HepG2 (cell line): ENCODE measurements at regions not wholly inside any gene's neighbourhood (a gene's known extent, or its start where the extent isn't known, plus 50 kb on each side); places are given as distances from the start of the nearest gene placed in this dataset.

Experiments used
- ATAC-seq: fragments of 200-7000 bp; cut with Tn5 transposase; 3 replicates; pipeline ENCODE4 v1.9.1; 2020; ENCODE audit warnings: mild to moderate bottlenecking, moderate library complexity
- BruUV-seq: library from RNA; stranded (reverse); fragments of 400-500 nt; replicated peaks from 2 replicates; lab custom pipeline; 2021; lab: Mats Ljungman, UMichigan
- CTCF ChIA-PET: fragments of 300-600 bp; formaldehyde crosslinking; extraction: SDS; loops from one replicate; lab custom pipeline; 2021; ENCODE audit warnings: low total read pairs, inconsistent platforms, low intra/inter-chr PET ratio; lab: Yijun Ruan, JAX
- POLR2A ChIA-PET: fragments of 350-600 bp; sonication (Branson Sonifier 250); formaldehyde crosslinking; loops from one replicate; lab custom pipeline; 2020; ENCODE audit warnings: antibody characterized with exemption, inconsistent platforms; lab: Yijun Ruan, JAX
- DNase-seq: peaks from one replicate; pipeline ENCODE4 v3.0.0-alpha.2; 2015; ENCODE audit warnings: low spot score
- FAIRE-seq: peaks from 3 replicates; lab custom pipeline; 2011; peaks lifted over from hg19 to GRCh38; lab: Jason Lieb, UNC
- H2AFZ ChIP-seq: one replicate; pipeline ENCODE4 v1.6.1; 2011; ENCODE audit warnings: low read length, inconsistent platforms
- H3K27ac ChIP-seq: fragments of 300-600 bp; 3 replicates; pipeline ENCODE4 v1.8.0; 2011; ENCODE audit warnings: mixed run types, mild to moderate bottlenecking, mixed read lengths, low read length, inconsistent platforms; ENCODE audit not compliant: insufficient read depth; ENCODE audit errors: extremely low read length
- H3K27me3 ChIP-seq, 2 experiments: fragments of 200-600 bp in 1 of 2; 2 replicates in 1 of 2; 3 replicates in 1 of 2; pipeline versions ENCODE4 v1.6.0 to v1.8.0; 2011; ENCODE audit warnings: low read length in 2 of 2, mild to moderate bottlenecking in 2 of 2, moderate library complexity in 2 of 2, inconsistent platforms in 1 of 2; ENCODE audit not compliant: insufficient read depth in 2 of 2, control insufficient read depth in 1 of 2
- H3K36me3 ChIP-seq, 2 experiments: fragments of 200-600 bp in 1 of 2; replicated peaks in 1 of 2; 2 replicates in 1 of 2; 3 replicates in 1 of 2; pipeline versions ENCODE4 v1.5.1 to v1.8.0; 2011; ENCODE audit warnings: low read length in 2 of 2, inconsistent platforms in 1 of 2; ENCODE audit not compliant: insufficient read depth in 2 of 2, control insufficient read depth in 1 of 2
- H3K4me1 ChIP-seq: 2 replicates; pipeline ENCODE4 v1.5.1; 2012; ENCODE audit warnings: low read length, inconsistent platforms; ENCODE audit not compliant: insufficient read depth
- H3K4me2 ChIP-seq: 2 replicates; pipeline ENCODE4 v1.6.0; 2011; ENCODE audit warnings: low read depth, low read length, inconsistent platforms
- H3K4me3 ChIP-seq, 3 experiments: fragments of 200-600 bp in 1 of 3; sonication (generic), shearing (Covaris generic) in 1 of 3; replicated peaks in 1 of 3; 2 replicates each; pipeline ENCODE4 v1.5.1; 2011 to 2016; ENCODE audit warnings: low read length in 3 of 3, inconsistent platforms in 2 of 3, low read depth in 2 of 3, mild to moderate bottlenecking in 2 of 3, control low read depth in 1 of 3, mixed read lengths in 1 of 3; ENCODE audit not compliant: insufficient read depth in 1 of 3
- H3K79me2 ChIP-seq: one replicate; pipeline ENCODE4 v1.6.1; 2011; ENCODE audit warnings: low read length, inconsistent platforms; ENCODE audit not compliant: insufficient read depth
- H3K9ac ChIP-seq: 2 replicates; pipeline ENCODE4 v1.6.0; 2011; ENCODE audit warnings: mild to moderate bottlenecking, low read depth, low read length, inconsistent platforms; ENCODE audit not compliant: insufficient read depth
- H3K9me3 ChIP-seq: 2 replicates; pipeline ENCODE4 v1.5.1; 2012; ENCODE audit warnings: mild to moderate bottlenecking, low read length
- H4K20me1 ChIP-seq: 2 replicates; pipeline ENCODE4 v1.6.0; 2011; ENCODE audit warnings: inconsistent platforms, mild to moderate bottlenecking, low read length, moderate library complexity; ENCODE audit not compliant: insufficient read depth
- CCDC6 ChIP-seq: sonication (generic); formaldehyde crosslinking; IDR thresholded peaks from 2 replicates; pipeline ENCODE4 v1.8.1; 2022; ENCODE audit warnings: mild to moderate bottlenecking, missing genetic modification reagents, moderate library complexity
- DRAP1 ChIP-seq: IDR thresholded peaks from 2 replicates; pipeline ENCODE4 v1.6.1; 2016; ENCODE audit warnings: missing genetic modification reagents, missing compliant biosample characterization
- HDAC6 ChIP-seq: fragments of 200-600 bp; sonication (generic); IDR thresholded peaks from 2 replicates; pipeline ENCODE4 v1.7.0; 2017; ENCODE audit warnings: mild to moderate bottlenecking, antibody characterized with exemption, low read length, low read depth
- PITX1 ChIP-seq: sonication (generic); formaldehyde crosslinking; IDR thresholded peaks from 2 replicates; pipeline ENCODE4 v1.5.1; 2020; ENCODE audit warnings: mild to moderate bottlenecking, missing genetic modification reagents
- SP5 ChIP-seq: IDR thresholded peaks from 2 replicates; pipeline ENCODE4 v1.6.1; 2016; ENCODE audit warnings: low read depth, borderline replicate concordance
- ZNF160 ChIP-seq: sonication (generic); formaldehyde crosslinking; IDR thresholded peaks from 2 replicates; pipeline ENCODE4 v1.8.0; 2022; ENCODE audit warnings: mild to moderate bottlenecking, inconsistent platforms, missing genetic modification reagents
- ZNF501 ChIP-seq: sonication (generic); formaldehyde crosslinking; IDR thresholded peaks from 2 replicates; pipeline ENCODE4 v1.5.1; 2020; ENCODE audit warnings: mild to moderate bottlenecking, moderate library complexity, missing genetic modification reagents
- ZNF616 ChIP-seq: sonication (generic); formaldehyde crosslinking; IDR thresholded peaks from 2 replicates; pipeline ENCODE4 v1.5.0; 2020; ENCODE audit warnings: low read depth, mild to moderate bottlenecking, missing genetic modification reagents
- ZSCAN29 ChIP-seq: sonication (generic); formaldehyde crosslinking; conservative IDR thresholded peaks from 2 replicates; pipeline ENCODE4 v1.4.0; 2020; ENCODE audit warnings: mild to moderate bottlenecking, missing genetic modification reagents
- WGBS: methylation state at CpG from one replicate; pipeline ENCODE4 v1.1.6; 2017; ENCODE audit warnings: low lambda C conversion rate; 5-methylcytosine and 5-hydroxymethylcytosine counted together
- in situ Hi-C: cut with HindIII; loops from 2 replicates; pipeline ENCODE4 v1.10.0; 2017; ENCODE audit warnings: low pct_unique_long_range_greater_than_20kb; ENCODE audit not compliant: extremely low pct_ligation_motif_present
- intact Hi-C: fragments of 100-400 bp; cut with micrococcal nuclease; formaldehyde crosslinking; loops from one replicate; pipeline ENCODE4 v1.10.0; 2022; ENCODE audit not compliant: unreplicated experiment
- TF ChIP-seq, protein P1 (sequence below): sonication (generic); formaldehyde crosslinking; IDR thresholded peaks from 2 replicates; pipeline ENCODE4 v1.4.0; 2020; ENCODE audit warnings: missing genetic modification reagents, borderline replicate concordance

DNA sequence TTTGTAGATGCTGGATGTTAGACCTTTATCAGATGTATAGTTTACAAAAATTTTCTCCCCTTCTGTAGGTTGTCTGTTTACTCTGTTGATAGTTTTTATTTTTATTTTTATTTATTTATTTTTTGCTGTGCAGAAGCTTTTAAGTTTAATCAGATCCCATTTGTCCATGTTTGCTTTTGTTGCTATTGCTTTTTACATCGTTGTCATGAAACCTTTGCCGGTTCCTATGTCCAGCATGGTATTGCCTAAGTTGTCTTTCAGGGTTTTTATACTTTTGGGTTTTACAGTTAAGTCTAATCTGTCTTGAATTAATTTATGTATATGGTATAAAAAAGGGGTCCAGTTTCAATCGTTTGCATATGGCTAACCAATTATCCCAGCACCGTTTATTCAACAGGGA lies 819.5 kb downstream of the KCNT2 start:
- in situ Hi-C loops, result no loop called here
- no TSS peak for BruUV-seq
- TF ChIP-seq ZNF501 (CRISPR knock-in tag) (no peak), ZNF616 (CRISPR knock-in tag) (no peak), SP5 (CRISPR knock-in tag) (no peak), PITX1 (CRISPR knock-in tag) (no peak), HDAC6 (no peak), ZNF160 (no peak), DRAP1 (CRISPR knock-in tag) (no peak), ZSCAN29 (CRISPR knock-in tag) (no peak), CCDC6 (no peak)
- TF ChIP-seq, protein P1, sequence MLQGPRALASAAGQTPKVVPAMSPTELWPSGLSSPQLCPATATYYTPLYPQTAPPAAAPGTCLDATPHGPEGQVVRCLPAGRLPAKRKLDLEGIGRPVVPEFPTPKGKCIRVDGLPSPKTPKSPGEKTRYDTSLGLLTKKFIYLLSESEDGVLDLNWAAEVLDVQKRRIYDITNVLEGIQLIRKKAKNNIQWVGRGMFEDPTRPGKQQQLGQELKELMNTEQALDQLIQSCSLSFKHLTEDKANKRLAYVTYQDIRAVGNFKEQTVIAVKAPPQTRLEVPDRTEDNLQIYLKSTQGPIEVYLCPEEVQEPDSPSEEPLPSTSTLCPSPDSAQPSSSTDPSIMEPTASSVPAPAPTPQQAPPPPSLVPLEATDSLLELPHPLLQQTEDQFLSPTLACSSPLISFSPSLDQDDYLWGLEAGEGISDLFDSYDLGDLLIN (CRISPR knock-in tag), result no peak
- no peak for FAIRE-seq
- H3K79me2 ChIP-seq, result no peaks in the 10 kb centered on the region
- intact Hi-C loops, result no loop called here
- no peak overlapping the region for H2AFZ ChIP-seq
- no peaks in the 10 kb centered on the region for H4K20me1 ChIP-seq
- no peak overlapping the region for H3K27ac ChIP-seq
- H3K9me3 ChIP-seq, result no peaks in the 10 kb centered on the region; the same call in 1 of the 2 replicates
- H3K4me2 ChIP-seq, result no peak overlapping the region
- no peaks in the 10 kb centered on the region for H3K4me1 ChIP-seq
- ChIA-PET CTCF (no interaction called here), POLR2A (no interaction called here)
- under 1% methylated on average over 4 of the region's 4 CpGs for WGBS
- ATAC-seq, result no peak
- no peak overlapping the region for H3K4me3 ChIP-seq
- no peaks in the 10 kb centered on the region for H3K36me3 ChIP-seq
- no peak for DNase-seq
- no peak overlapping the region for H3K9ac ChIP-seq
- H3K27me3 ChIP-seq, result no peaks in the 10 kb centered on the region
